Breast epithelium (tissue), 4 donors: ENCODE measurements at regions not wholly inside any gene's neighbourhood (a gene's known extent, or its start where the extent isn't known, plus 50 kb on each side); places are given as distances from the start of the nearest gene placed in this dataset.

Experiments used
- DNase-seq, 2 donors: peaks; one replicate each; pipeline ENCODE4 v3.0.0-alpha.2; 2019; ENCODE audit warnings: low spot score in 2 of 2
- H3K27ac ChIP-seq, 2 donors: fragments of 200-600 bp; sonication (generic) in 1 of 2; one replicate each; pipeline ENCODE4 v1.5.1; 2016 to 2019; ENCODE audit warnings: mild to moderate bottlenecking in 1 of 2
- H3K27me3 ChIP-seq, 2 donors: fragments of 200-600 bp; sonication (generic) in 1 of 2; one replicate each; pipeline versions ENCODE4 v1.5.1 to v1.6.0; 2017 to 2019; ENCODE audit warnings: control low read depth in 1 of 2, mild to moderate bottlenecking in 1 of 2
- H3K36me3 ChIP-seq: fragments of 200-600 bp; one replicate; pipeline ENCODE4 v1.5.1; 2019
- H3K4me1 ChIP-seq, 2 donors: fragments of 200-600 bp; sonication (generic); one replicate each; pipeline ENCODE4 v1.5.1; 2016 to 2019; ENCODE audit warnings: control low read depth in 1 of 2
- H3K4me3 ChIP-seq, 3 donors: fragments of 200-600 bp; sonication (generic); 1 replicate in 2 of 3; 2 replicates in 1 of 3; pipeline ENCODE4 v1.5.1; 2016 to 2019; ENCODE audit warnings: mild to moderate bottlenecking in 3 of 3, moderate library complexity in 2 of 3
- H3K9me3 ChIP-seq, 2 donors: fragments of 200-600 bp; sonication (generic) in 1 of 2; one replicate each; pipeline ENCODE4 v1.5.1; 2016 to 2019; ENCODE audit warnings: control low read depth in 1 of 2
- POLR2A ChIP-seq: fragments of 450-650 bp; IDR thresholded peaks from one replicate; pipeline ENCODE4 v1.6.1; 2016; ENCODE audit warnings: antibody characterized with exemption, mild to moderate bottlenecking, moderate library complexity
- POLR2AphosphoS5 ChIP-seq, 3 donors: sonication (generic); formaldehyde crosslinking; IDR thresholded peaks; one replicate each; pipeline ENCODE4 v1.6.1; 2017; ENCODE audit warnings: antibody characterized with exemption in 3 of 3
- intact Hi-C: fragments of 100-400 bp; cut with DNase I; formaldehyde crosslinking; loops from one replicate; pipeline ENCODE4 v1.15.1; 2023; ENCODE audit warnings: low total_unique reads
- TF ChIP-seq, protein P1 (sequence below), 3 donors: fragments of 450-650 bp; IDR thresholded peaks; one replicate each; pipeline ENCODE4 v1.5.1; 2016 to 2017; ENCODE audit warnings: antibody characterized with exemption in 3 of 3, mild to moderate bottlenecking in 3 of 3, moderate library complexity in 3 of 3

DNA sequence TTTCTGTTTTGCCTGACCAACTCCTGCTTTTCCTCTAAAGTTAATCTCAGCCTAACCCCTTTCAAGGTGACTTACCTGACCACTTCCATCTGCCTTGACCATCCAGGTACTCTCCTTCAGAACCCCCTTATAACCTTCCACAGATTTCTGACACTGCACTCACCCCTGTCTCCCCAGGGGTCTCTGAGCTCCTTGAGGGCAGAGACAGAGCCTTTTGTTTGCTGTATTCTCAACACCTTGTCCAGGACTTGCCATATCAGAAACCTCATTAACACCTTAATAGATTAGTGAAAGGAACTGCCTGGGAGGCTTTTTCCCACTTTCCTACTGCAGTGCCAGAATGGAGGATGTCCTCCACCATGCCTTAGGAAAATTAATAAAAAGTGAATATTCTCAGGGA lies 119.7 kb upstream of the SERPINE2 start:
- no peak overlapping the region for H3K27ac ChIP-seq
- no peaks in the 10 kb centered on the region for H3K27me3 ChIP-seq
- TF ChIP-seq POLR2A: no peak
- TF ChIP-seq POLR2AphosphoS5 (IDR thresholded peaks at IDR 0.05): no peak
- TF ChIP-seq, protein P1, sequence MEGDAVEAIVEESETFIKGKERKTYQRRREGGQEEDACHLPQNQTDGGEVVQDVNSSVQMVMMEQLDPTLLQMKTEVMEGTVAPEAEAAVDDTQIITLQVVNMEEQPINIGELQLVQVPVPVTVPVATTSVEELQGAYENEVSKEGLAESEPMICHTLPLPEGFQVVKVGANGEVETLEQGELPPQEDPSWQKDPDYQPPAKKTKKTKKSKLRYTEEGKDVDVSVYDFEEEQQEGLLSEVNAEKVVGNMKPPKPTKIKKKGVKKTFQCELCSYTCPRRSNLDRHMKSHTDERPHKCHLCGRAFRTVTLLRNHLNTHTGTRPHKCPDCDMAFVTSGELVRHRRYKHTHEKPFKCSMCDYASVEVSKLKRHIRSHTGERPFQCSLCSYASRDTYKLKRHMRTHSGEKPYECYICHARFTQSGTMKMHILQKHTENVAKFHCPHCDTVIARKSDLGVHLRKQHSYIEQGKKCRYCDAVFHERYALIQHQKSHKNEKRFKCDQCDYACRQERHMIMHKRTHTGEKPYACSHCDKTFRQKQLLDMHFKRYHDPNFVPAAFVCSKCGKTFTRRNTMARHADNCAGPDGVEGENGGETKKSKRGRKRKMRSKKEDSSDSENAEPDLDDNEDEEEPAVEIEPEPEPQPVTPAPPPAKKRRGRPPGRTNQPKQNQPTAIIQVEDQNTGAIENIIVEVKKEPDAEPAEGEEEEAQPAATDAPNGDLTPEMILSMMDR (IDR thresholded peaks at IDR 0.05): no peak
- H3K4me3 ChIP-seq: no peak overlapping the region
- H3K4me1 ChIP-seq: no peaks in the 10 kb centered on the region
- no peaks in the 10 kb centered on the region for H3K36me3 ChIP-seq
- DNase-seq: no peak
- H3K9me3 ChIP-seq: peaks cover 0 to 4% of the 10 kb centered on the region in 2 donors
- intact Hi-C loops: no loop called here

- Histone ChIP-seq H3K36me3 (no peaks in the 10 kb centered on the region), H3K4me3 (no peak overlapping the region), H3K27me3 (no peaks in the 10 kb centered on the region), H3K9me3 (peaks cover 0 to 4% of the 10 kb centered on the region in 2 donors), H3K27ac (no peak overlapping the region), H3K4me1 (no peaks in the 10 kb centered on the region)
- TF ChIP-seq, protein P1 (IDR thresholded peaks at IDR 0.05): no peak
- no peak for TF ChIP-seq POLR2A
- no peak for TF ChIP-seq POLR2AphosphoS5 (IDR thresholded peaks at IDR 0.05)
- DNase-seq: no peak
- intact Hi-C loops: no loop called here
Measured at GRCh38 chr2:224158061-224158460, 119.0 kb upstream of the SERPINE2 start.

DNA sequence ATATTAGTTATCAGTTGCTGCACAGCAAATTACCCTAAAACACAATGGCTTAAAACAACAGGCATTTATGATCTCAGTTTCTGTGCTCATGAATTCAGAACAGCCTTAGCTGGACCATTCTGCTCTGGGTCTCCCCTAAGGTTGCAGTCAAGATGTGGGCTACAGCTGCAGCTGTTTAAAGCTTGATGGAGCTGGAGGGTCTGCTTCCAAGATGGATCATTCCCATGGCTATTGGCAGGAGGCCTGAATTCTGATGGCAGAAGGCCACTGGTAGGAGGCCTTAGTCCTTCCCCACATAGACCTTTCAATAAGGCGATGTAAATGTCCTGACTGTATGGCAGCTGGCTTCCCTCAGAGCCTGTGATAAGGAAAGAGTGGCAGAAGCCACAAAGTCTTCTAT lies 118.6 kb upstream of the SERPINE2 start:
- DNase-seq: no peak
- no peak overlapping the region for H3K4me3 ChIP-seq
- peaks cover 0 to 4% of the 10 kb centered on the region in 2 donors for H3K9me3 ChIP-seq
- H3K27ac ChIP-seq: no peak overlapping the region
- intact Hi-C loops: no loop called here
- H3K36me3 ChIP-seq: no peaks in the 10 kb centered on the region
- no peaks in the 10 kb centered on the region for H3K27me3 ChIP-seq
- no peak for TF ChIP-seq POLR2A
- TF ChIP-seq, protein P1 (IDR thresholded peaks at IDR 0.05): no peak
- TF ChIP-seq POLR2AphosphoS5 (IDR thresholded peaks at IDR 0.05): no peak
- no peaks in the 10 kb centered on the region for H3K4me1 ChIP-seq

DNA sequence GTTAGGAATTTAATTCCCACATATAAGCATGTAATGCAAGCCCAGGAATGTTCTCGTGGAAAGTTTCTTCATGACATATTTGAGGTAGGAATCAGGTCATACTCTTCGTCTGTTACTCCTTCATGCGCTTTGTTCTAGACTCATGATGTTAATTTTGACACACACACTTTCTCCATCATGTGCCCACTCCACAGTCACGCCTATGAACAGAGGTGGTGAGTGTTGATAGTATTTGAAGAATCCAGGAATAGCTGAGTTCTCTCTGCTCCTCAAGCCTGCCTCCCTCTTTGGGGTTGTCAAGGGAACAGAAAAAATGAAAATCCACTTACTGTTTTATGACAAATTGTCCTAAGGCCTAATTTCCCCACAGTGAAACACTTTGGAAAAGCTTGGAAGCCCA lies 117.3 kb upstream of the SERPINE2 start:
- no peak for DNase-seq
- no peaks in the 10 kb centered on the region for H3K36me3 ChIP-seq
- TF ChIP-seq POLR2AphosphoS5 (IDR thresholded peaks at IDR 0.05) (no peak), POLR2A (no peak)
- TF ChIP-seq, protein P1 (IDR thresholded peaks at IDR 0.05): no peak

DNA sequence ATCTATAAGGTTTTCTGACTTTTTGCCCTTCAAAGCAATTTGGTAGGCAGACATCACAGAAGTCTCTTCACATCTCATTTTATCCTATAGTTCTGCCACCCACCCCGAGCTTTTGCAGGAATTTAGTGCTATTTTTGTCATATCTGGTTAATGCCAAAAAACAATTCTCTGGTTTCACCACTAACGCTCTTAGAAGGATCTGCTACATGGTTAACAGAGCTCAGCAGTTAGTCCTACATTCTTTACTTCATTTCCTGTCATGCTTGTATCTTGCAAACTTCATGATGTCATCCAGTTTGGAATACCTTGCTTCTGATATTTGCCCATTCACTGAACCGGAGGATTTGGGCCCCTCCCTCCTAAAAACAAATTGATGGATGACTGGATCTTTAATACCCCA lies 116.8 kb upstream of the SERPINE2 start:
- intact Hi-C loops: no loop called here
- no peaks in the 10 kb centered on the region for H3K4me1 ChIP-seq
- no peak overlapping the region for H3K27ac ChIP-seq
- H3K9me3 ChIP-seq: peaks cover 0 to 4% of the 10 kb centered on the region in 2 donors
- TF ChIP-seq POLR2A (no peak), POLR2AphosphoS5 (IDR thresholded peaks at IDR 0.05) (no peak)
- TF ChIP-seq, protein P1 (IDR thresholded peaks at IDR 0.05): no peak
- no peak for DNase-seq
- no peaks in the 10 kb centered on the region for H3K27me3 ChIP-seq
- H3K36me3 ChIP-seq: no peaks in the 10 kb centered on the region
- no peak overlapping the region for H3K4me3 ChIP-seq

More for the DNA sequence above, 117.3 kb upstream of the SERPINE2 start:
- no peaks in the 10 kb centered on the region for H3K27me3 ChIP-seq
- H3K27ac ChIP-seq: no peak overlapping the region
- no peak overlapping the region for H3K4me3 ChIP-seq
- H3K4me1 ChIP-seq: no peaks in the 10 kb centered on the region
- H3K9me3 ChIP-seq: peaks cover 0 to 4% of the 10 kb centered on the region in 2 donors
- intact Hi-C loops: no loop called here
